GM19351 (cell line): ENCODE measurements at regions not wholly inside any gene's neighbourhood (a gene's known extent, or its start where the extent isn't known, plus 50 kb on each side); places are given as distances from the start of the nearest gene placed in this dataset.
"Not testable (repeated sequence)": the region's sequence is repeated elsewhere in the genome, so short reads cannot be mapped to it uniquely, and the experiment has no call there.

ENCODE experiments used
- ATAC-seq: cut with Tn5 transposase; IDR thresholded peaks from one replicate; pipeline ENCODE4 v1.9.1; 2021; ENCODE audit warnings: mild to moderate bottlenecking, moderate library complexity; ENCODE audit not compliant: unreplicated experiment

- no peak for ATAC-seq
Observed at GRCh38 chr6:130700397-130700796, 126.8 kb upstream of the SMLR1 start.

- ATAC-seq: no peak
Observed at GRCh38 chr6:130708338-130708737, 118.9 kb upstream of the SMLR1 start.

GRCh38 chr6:130711641-130712040 is 115.6 kb upstream of the SMLR1 start:
- ATAC-seq: not testable (repeated sequence)

GRCh38 chr6:130713144-130713543 is 114.1 kb upstream of the SMLR1 start:
- no peak for ATAC-seq

- ATAC-seq: no peak
Observed at GRCh38 chr6:130715058-130715457, 112.1 kb upstream of the SMLR1 start.

- ATAC-seq: no peak
Observed at GRCh38 chr6:130716466-130716865, 110.7 kb upstream of the SMLR1 start.

- no peak for ATAC-seq
Observed at GRCh38 chr6:130717657-130718056, 109.5 kb upstream of the SMLR1 start.

GRCh38 chr6:130720076-130720715 is 107.0 kb upstream of the SMLR1 start:
- ATAC-seq: no peak

GRCh38 chr6:130724089-130724488 is 103.1 kb upstream of the SMLR1 start:
- no peak for ATAC-seq

GRCh38 chr6:130725551-130725950 is 101.7 kb upstream of the SMLR1 start:
- ATAC-seq: no peak

GRCh38 chr6:130728064-130728463 is 99.1 kb upstream of the SMLR1 start:
- not testable (repeated sequence) for ATAC-seq

GRCh38 chr6:130730600-130730999 is 96.6 kb upstream of the SMLR1 start:
- ATAC-seq: no peak

GRCh38 chr6:130734161-130734560 is 93.0 kb upstream of the SMLR1 start:
- ATAC-seq: no peak

- no peak for ATAC-seq
Observed at GRCh38 chr6:130740308-130740707, 86.9 kb upstream of the SMLR1 start.

- ATAC-seq: no peak
Observed at GRCh38 chr6:130742131-130742681, 85.0 kb upstream of the SMLR1 start.

- ATAC-seq: no peak
Observed at GRCh38 chr6:130743175-130743574, 84.0 kb upstream of the SMLR1 start.

- ATAC-seq: no peak
Observed at GRCh38 chr6:130744576-130745366, 82.4 kb upstream of the SMLR1 start.

- ATAC-seq: no peak
Observed at GRCh38 chr6:130748041-130748440, 79.2 kb upstream of the SMLR1 start.

- no peak for ATAC-seq
Observed at GRCh38 chr6:130749402-130749801, 77.8 kb upstream of the SMLR1 start.

- ATAC-seq: no peak
Observed at GRCh38 chr6:130752267-130752666, 74.9 kb upstream of the SMLR1 start.

GRCh38 chr6:130754786-130755367 is 72.3 kb upstream of the SMLR1 start:
- ATAC-seq: no peak
